ENCODE measurements at regions not wholly inside any gene's neighbourhood (a gene's known extent, or its start where the extent isn't known, plus 50 kb on each side); places are given as distances from the start of the nearest gene placed in this dataset.
A peak's percentile ranks its signal among the peaks of the same experiment; 100 is the strongest.

DNA sequence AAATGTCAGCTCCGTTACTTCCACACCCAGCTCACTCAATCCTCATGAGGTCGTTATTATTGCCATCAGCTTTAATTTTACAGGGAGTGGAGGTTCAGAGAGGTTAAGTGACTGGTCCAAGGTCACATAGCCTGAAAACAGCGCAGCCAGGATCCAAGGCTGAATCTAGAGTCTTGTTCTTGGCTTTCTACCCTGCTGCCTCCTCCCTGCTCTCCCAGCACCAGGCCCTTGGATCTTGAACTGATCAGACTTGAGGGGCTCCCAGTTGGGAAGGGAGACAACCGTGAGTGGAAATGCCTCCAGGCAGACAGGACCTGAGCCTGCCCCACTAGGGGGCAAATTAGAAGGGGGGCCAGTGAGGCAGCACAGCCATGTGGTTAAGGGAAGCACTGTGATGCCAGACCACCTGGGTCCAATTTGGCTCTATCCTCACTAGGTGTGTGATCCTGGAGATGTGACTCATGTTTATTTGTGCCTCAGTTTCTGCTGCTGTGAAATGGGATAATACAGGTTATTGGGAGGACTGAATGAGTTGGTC lies 135.6 kb upstream of the PTPN1 start:
- TF ChIP-seq, protein P1, sequence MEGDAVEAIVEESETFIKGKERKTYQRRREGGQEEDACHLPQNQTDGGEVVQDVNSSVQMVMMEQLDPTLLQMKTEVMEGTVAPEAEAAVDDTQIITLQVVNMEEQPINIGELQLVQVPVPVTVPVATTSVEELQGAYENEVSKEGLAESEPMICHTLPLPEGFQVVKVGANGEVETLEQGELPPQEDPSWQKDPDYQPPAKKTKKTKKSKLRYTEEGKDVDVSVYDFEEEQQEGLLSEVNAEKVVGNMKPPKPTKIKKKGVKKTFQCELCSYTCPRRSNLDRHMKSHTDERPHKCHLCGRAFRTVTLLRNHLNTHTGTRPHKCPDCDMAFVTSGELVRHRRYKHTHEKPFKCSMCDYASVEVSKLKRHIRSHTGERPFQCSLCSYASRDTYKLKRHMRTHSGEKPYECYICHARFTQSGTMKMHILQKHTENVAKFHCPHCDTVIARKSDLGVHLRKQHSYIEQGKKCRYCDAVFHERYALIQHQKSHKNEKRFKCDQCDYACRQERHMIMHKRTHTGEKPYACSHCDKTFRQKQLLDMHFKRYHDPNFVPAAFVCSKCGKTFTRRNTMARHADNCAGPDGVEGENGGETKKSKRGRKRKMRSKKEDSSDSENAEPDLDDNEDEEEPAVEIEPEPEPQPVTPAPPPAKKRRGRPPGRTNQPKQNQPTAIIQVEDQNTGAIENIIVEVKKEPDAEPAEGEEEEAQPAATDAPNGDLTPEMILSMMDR (IDR thresholded peaks at IDR 0.05), result no peak
- Histone ChIP-seq H3K4me1 (peaks cover 29% of the 10 kb centered on the region), H3K27ac (no peak overlapping the region), H3K27me3 (ENCODE audit: insufficient read depth in 3 of 3, low read length in 2 of 3) (no peaks in the 10 kb centered on the region), H3K4me3 (no peak overlapping the region), H3K36me3 (ENCODE audit: insufficient read depth in 1 of 2, low read depth in 1 of 2) (no peaks in the 10 kb centered on the region), H3K9me3 (no peaks in the 10 kb centered on the region)
- DNase-seq (no peak), ATAC-seq (no peak)
- 86 to 94% (median 91%) methylated on average over 4 of the region's 4 CpGs for WGBS, 3 donors
- intact Hi-C loops (cut with DNase I), result loop anchor here (5.0 kb wide), 3 partner anchors 67 to 97 kb away; no protein-coding TSS in a partner anchor

DNA sequence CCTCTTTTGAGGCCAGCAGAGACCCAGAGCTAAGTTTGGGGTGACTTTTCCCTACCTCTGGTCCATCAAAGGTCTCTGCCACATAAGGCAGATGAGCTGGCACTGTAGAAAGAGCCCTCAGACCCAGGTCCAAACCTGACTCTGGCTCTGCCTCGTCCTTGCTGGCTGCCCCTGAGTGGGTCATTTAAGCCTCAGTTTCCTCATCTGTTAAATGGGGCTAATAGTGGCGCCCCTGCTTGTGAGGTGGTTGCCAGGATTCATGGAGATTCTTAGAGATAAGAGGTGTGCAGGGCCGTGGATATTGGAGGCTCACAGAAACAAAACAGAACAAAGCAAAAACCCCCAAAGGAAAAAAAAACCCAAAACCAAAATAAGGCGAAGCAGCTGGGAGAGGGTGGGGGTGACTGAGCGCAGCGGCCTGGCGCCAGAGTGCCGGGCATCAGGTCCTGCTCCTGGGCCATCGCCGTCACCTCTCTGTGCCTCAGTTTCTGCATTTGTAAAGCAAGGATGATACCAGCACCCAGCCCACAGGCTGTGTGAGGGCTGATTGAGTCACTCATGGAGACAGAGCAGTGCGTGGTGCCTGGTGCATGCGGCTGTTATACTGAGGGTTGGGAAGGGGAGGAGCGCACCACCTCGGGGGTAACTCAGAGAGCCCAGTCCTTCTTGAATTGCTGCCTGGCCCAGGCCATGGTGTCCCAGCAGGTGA lies 133.8 kb upstream of the PTPN1 start:
- Histone ChIP-seq H3K27me3 (ENCODE audit: insufficient read depth in 3 of 3, low read length in 2 of 3) (no peaks in the 10 kb centered on the region), H3K27ac (peak overlapping the region; percentile 94), H3K36me3 (ENCODE audit: insufficient read depth in 1 of 2, low read depth in 1 of 2) (no peaks in the 10 kb centered on the region), H3K4me1 (peaks cover 40% of the 10 kb centered on the region), H3K9me3 (no peaks in the 10 kb centered on the region), H3K4me3 (no peak overlapping the region)
- ATAC-seq (no peak), DNase-seq (no peak)
- 84 to 92% (median 90%) methylated on average over 14 of the region's 14 CpGs for WGBS, 3 donors
- TF ChIP-seq, protein P1 (IDR thresholded peaks at IDR 0.05), result no peak
- intact Hi-C loops (cut with DNase I), result loop anchor here (5.0 kb wide), 3 partner anchors 69 to 99 kb away; no protein-coding TSS in a partner anchor

DNA sequence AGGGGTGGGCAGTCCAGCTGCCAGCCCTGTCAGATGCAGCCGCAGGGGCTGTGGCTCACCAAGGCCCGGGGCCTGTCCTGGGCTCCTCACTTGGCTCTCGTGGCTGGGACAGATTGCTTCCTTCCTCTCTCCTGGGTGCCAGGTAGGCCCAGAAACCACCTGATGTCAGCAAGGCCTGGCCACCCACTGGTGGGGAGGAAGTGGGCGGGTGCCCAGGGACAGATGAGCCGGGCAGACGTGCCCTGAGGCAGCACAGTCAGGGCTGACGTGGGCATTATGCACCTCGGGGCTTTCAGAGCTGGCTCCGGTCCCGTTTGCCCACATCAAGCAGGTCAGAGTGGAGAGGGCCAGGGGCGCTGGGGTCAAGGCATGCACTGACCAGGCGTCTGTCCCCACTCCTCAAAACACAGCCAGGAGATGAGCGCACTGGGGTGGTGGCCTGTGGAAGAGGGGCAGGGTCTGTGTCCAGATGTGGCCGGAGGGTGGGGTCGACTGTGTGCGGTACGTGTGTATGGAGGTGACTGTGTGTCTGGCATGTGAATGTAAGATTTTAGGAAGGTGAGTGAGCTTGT lies 133.2 kb upstream of the PTPN1 start:
- intact Hi-C loops (cut with DNase I), result loop anchor here (5.0 kb wide), 3 partner anchors 70 to 100 kb away; no protein-coding TSS in a partner anchor
- Histone ChIP-seq H3K4me3 (no peak overlapping the region), H3K36me3 (ENCODE audit: insufficient read depth in 1 of 2, low read depth in 1 of 2) (no peaks in the 10 kb centered on the region), H3K27me3 (ENCODE audit: insufficient read depth in 3 of 3, low read length in 2 of 3) (no peaks in the 10 kb centered on the region), H3K9me3 (no peaks in the 10 kb centered on the region), H3K27ac (peak overlapping the region; percentile 94), H3K4me1 (peaks cover 42% of the 10 kb centered on the region)
- TF ChIP-seq, protein P1 (IDR thresholded peaks at IDR 0.05), result no peak
- ATAC-seq (peak in 2 of 4 donors; percentile 21 to 30), DNase-seq (peak in 1 of 2 donors; percentile 66)
- 65 to 92% (median 73%) methylated on average over 17 of the region's 17 CpGs for WGBS, 3 donors

DNA sequence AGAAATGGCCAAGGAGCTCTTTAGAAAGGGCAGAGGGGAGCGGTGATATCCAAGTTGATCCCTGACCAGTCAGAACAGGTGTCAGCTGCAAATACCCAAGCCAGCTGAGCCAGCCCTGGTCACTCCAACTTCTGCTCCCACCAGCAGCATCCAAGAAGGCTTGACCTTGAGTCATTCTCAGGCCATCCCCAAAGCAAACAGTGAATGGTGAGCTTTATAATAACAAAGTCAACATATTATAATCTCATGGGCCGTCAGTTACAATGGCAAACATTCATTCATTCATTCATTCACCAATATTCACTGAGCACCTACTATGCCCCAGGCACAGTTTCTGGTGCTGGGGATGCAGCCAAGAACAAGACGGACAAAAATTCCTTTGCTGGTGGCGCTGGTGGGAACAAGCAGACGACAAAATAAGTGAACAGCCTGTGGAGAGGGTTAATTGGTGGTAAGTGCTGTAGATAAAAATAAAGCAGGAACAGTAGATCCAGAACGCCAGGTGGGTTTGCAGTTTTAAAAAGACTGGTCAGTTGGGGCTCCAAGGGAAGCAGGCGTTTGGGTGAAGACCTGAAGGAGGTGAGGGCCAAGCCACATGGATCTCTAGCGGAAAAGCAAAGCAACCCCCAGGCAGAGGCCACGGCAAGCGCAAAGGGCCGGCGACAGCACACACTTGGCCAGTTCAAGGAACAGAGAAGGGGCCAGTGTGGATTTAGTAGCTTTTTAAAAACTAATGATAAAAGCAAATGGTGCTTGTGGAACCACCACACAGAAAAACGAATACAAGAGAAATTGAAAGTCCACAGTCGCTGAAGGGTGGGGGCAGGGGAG lies 131.8 kb upstream of the PTPN1 start:
- intact Hi-C loops (cut with DNase I), result loop anchor here (2.0 to 5.0 kb wide), 4 partner anchors 71 to 101 kb away; no protein-coding TSS in a partner anchor
- Histone ChIP-seq H3K9me3 (no peaks in the 10 kb centered on the region), H3K4me1 (peaks cover 37% of the 10 kb centered on the region), H3K27me3 (ENCODE audit: insufficient read depth in 3 of 3, low read length in 2 of 3) (no peaks in the 10 kb centered on the region), H3K36me3 (ENCODE audit: insufficient read depth in 1 of 2, low read depth in 1 of 2) (no peaks in the 10 kb centered on the region), H3K27ac (peak overlapping the region; percentile 94), H3K4me3 (peak overlapping the region; percentile 59)
- ATAC-seq, result peak; percentile 43 to 70 (median 63)
- TF ChIP-seq, protein P1 (IDR thresholded peaks at IDR 0.05), result no peak
- no peak for DNase-seq
- WGBS, 3 donors, result 17 to 36% (median 21%) methylated on average over 14 of the region's 14 CpGs
